ENCODE measurements at regions not wholly inside any gene's neighbourhood (a gene's known extent, or its start where the extent isn't known, plus 50 kb on each side); places are given as distances from the start of the nearest gene placed in this dataset.

- peaks cover 0 to 2% (median 0%) of the 10 kb centered on the region in 4 donors for H3K27me3 ChIP-seq (ENCODE audit: control insufficient read depth in 4 of 4, insufficient read depth in 4 of 4, low read length in 3 of 4)
- no peak for DNase-seq (ENCODE audit: low spot score)
Observed at GRCh38 chr17:33745047-33745760, 452.1 kb upstream of the ASIC2 start.

More at GRCh38 chr17:33745047-33745760, 452.1 kb upstream of the ASIC2 start:
- peaks cover 0 to 4% (median 2%) of the 10 kb centered on the region in 4 donors for H3K4me1 ChIP-seq (ENCODE audit: control insufficient read depth in 4 of 4, insufficient read depth in 4 of 4, low read length in 3 of 4)
- TF ChIP-seq TAF1 (conservative IDR thresholded peaks at IDR 0.05) (no peak), REST (IDR thresholded peaks at IDR 0.05) (no peak), FOXA1 (IDR thresholded peaks at IDR 0.05) (no peak), EGR1 (IDR thresholded peaks at IDR 0.05; ENCODE audit: low read depth in 2 of 2) (no peak), FOXA2 (IDR thresholded peaks at IDR 0.05) (no peak), CTCF (IDR thresholded peaks at IDR 0.05; ENCODE audit: low read depth, low read length, missing input control) (no peak), GABPA (IDR thresholded peaks at IDR 0.05 in 1 of 2, conservative IDR thresholded peaks at IDR 0.05 in 1 of 2) (no peak), NR2F2 (IDR thresholded peaks at IDR 0.05) (peak; percentile 22), ZBTB33 (IDR thresholded peaks at IDR 0.05) (no peak), MAX (IDR thresholded peaks at IDR 0.05) (no peak), SP1 (IDR thresholded peaks at IDR 0.05) (peak; percentile 35), HNF4A (conservative IDR thresholded peaks at IDR 0.05) (peak; percentile 56 to 84), JUND (IDR thresholded peaks at IDR 0.05) (no peak), ATF3 (IDR thresholded peaks at IDR 0.05) (no peak), RAD21 (IDR thresholded peaks at IDR 0.05) (no peak), HNF4G (IDR thresholded peaks at IDR 0.05) (peak; percentile 34), RXRA (IDR thresholded peaks at IDR 0.05) (peak in 1 of 2 donors; percentile 22)
- H3K9ac ChIP-seq (ENCODE audit: low read depth in 1 of 2, low read length in 2 of 2), result no peak overlapping the region
- H3K9me3 ChIP-seq (ENCODE audit: control insufficient read depth in 4 of 4, low read length in 3 of 4), result no peaks in the 10 kb centered on the region
- 38% methylated on average over 3 of the region's 3 CpGs for WGBS
- no peak overlapping the region for H3K4me3 ChIP-seq (ENCODE audit: low read depth in 1 of 3, low read length in 3 of 3)
- no peaks in the 10 kb centered on the region for H3K36me3 ChIP-seq (ENCODE audit: control insufficient read depth in 4 of 4, insufficient read depth in 3 of 4, low read depth in 1 of 4, low read length in 3 of 4)
- H3K27ac ChIP-seq (ENCODE audit: low read depth in 1 of 2, low read length in 2 of 2), result no peak overlapping the region

Measured in liver (tissue), 8 donors.